Keratinocyte (primary cell): ENCODE measurements at regions not wholly inside any gene's neighbourhood (a gene's known extent, or its start where the extent isn't known, plus 50 kb on each side); places are given as distances from the start of the nearest gene placed in this dataset.

Source experiments
- CTCF ChIP-seq, 3 experiments: IDR thresholded peaks in 1 of 3; conservative IDR thresholded peaks in 1 of 3; optimal IDR thresholded peaks in 1 of 3; 2 replicates in 2 of 3; 3 replicates in 1 of 3; pipeline versions ENCODE3 to v1.5.1; 2011; ENCODE audit warnings: low read length in 3 of 3, mild to moderate bottlenecking in 3 of 3, moderate library complexity in 2 of 3, control low read depth in 1 of 3, inconsistent platforms in 1 of 3; ENCODE audit not compliant: insufficient read depth in 2 of 3; ENCODE audit errors: extremely low read depth in 1 of 3
- EZH2 ChIP-seq: IDR thresholded peaks from one replicate; pipeline ENCODE4 v1.6.1; 2012; ENCODE audit warnings: inconsistent platforms, mild to moderate bottlenecking, low read length, moderate library complexity

- TF ChIP-seq CTCF (optimal IDR thresholded peaks at IDR 0.05 in 1 of 3, IDR thresholded peaks at IDR 0.05 in 1 of 3, conservative IDR thresholded peaks at IDR 0.05 in 1 of 3; ENCODE audit: extremely low read depth in 1 of 3, insufficient read depth in 2 of 3, low read length in 3 of 3) (no peak), EZH2 (no peak)
Observed at GRCh38 chr9:687994-688393, 153.5 kb upstream of the DMRT1 start.
